K562 (cell line): ENCODE measurements at regions not wholly inside any gene's neighbourhood (a gene's known extent, or its start where the extent isn't known, plus 50 kb on each side); places are given as distances from the start of the nearest gene placed in this dataset.

Experiments
- ATAC-seq: fragments of 200-7000 bp; cut with Tn5 transposase; 3 replicates; pipeline ENCODE4 v1.9.1; 2020; ENCODE audit warnings: moderate library complexity
- BruUV-seq: library from RNA; stranded (reverse); fragments of 400-500 nt; replicated peaks from 2 replicates; lab custom pipeline; 2021; lab: Mats Ljungman, UMichigan
- CTCF ChIA-PET: fragments of 300-600 bp; formaldehyde crosslinking; extraction: SDS; loops from one replicate; lab custom pipeline; 2021; ENCODE audit warnings: low intra/inter-chr PET ratio; lab: Yijun Ruan, JAX
- POLR2A ChIA-PET: fragments of 300-600, 350-650 bp; sonication (Branson Sonifier 250); formaldehyde crosslinking; extraction: SDS; loops from one replicate; lab custom pipeline; 2021; ENCODE audit warnings: antibody characterized with exemption, inconsistent platforms; lab: Yijun Ruan, JAX
- DNase-seq, 4 experiments: peaks; one replicate each; pipeline versions ENCODE4 v3.0.0 to v3.0.0-alpha.2; 2011 to 2018; ENCODE audit warnings: low spot score in 3 of 4, mixed read lengths in 3 of 4; ENCODE audit errors: extremely low read depth in 1 of 4
- FAIRE-seq: peaks from 2 replicates; lab custom pipeline; 2011; peaks lifted over from hg19 to GRCh38; lab: Jason Lieb, UNC
- H2AFZ ChIP-seq: 2 replicates; pipeline ENCODE4 v1.6.0; 2011; ENCODE audit warnings: low read depth, low read length, control low read depth, inconsistent platforms
- H3K27ac ChIP-seq: fragments of 200-600 bp; 3 replicates; pipeline ENCODE4 v1.8.0; 2011; ENCODE audit warnings: low read depth, mild to moderate bottlenecking, control low read depth, inconsistent platforms, low read length, moderate library complexity, mixed read lengths; ENCODE audit errors: extremely low read depth
- H3K27me3 ChIP-seq, 2 experiments: fragments of 300-600 bp in 1 of 2; 2 replicates in 1 of 2; 3 replicates in 1 of 2; pipeline versions ENCODE4 v1.6.0 to v1.8.0; 2011; ENCODE audit warnings: inconsistent platforms in 2 of 2, low read length in 2 of 2, mild to moderate bottlenecking in 1 of 2, mixed read lengths in 1 of 2, moderate library complexity in 1 of 2; ENCODE audit not compliant: control insufficient read depth in 2 of 2, insufficient read depth in 2 of 2
- H3K36me3 ChIP-seq: fragments of 300-600 bp; 3 replicates; pipeline ENCODE4 v1.8.0; 2011; ENCODE audit warnings: mild to moderate bottlenecking, low read length, inconsistent platforms; ENCODE audit not compliant: control insufficient read depth, insufficient read depth
- H3K4me1 ChIP-seq, 2 experiments: fragments of 200-600 bp in 1 of 2; replicated peaks in 1 of 2; 2 replicates in 1 of 2; 3 replicates in 1 of 2; pipeline versions ENCODE4 v1.5.1 to v1.8.0; 2011; ENCODE audit warnings: inconsistent platforms in 2 of 2, low read length in 2 of 2, mild to moderate bottlenecking in 1 of 2, mixed read lengths in 1 of 2, moderate library complexity in 1 of 2; ENCODE audit not compliant: control insufficient read depth in 2 of 2, insufficient read depth in 2 of 2
- H3K4me2 ChIP-seq: 2 replicates; pipeline ENCODE4 v1.6.1; 2011; ENCODE audit warnings: low read length, control low read depth, inconsistent platforms, mixed read lengths; ENCODE audit not compliant: insufficient read depth
- H3K4me3 ChIP-seq: fragments of 200-600 bp; sonication (generic), shearing (Covaris generic); 2 replicates; pipeline ENCODE4 v1.5.1; 2016; ENCODE audit warnings: control low read depth, inconsistent platforms
- H3K79me2 ChIP-seq: fragments of 200-600 bp; 3 replicates; pipeline ENCODE4 v1.8.0; 2011; ENCODE audit warnings: low read length, inconsistent platforms; ENCODE audit not compliant: control insufficient read depth, insufficient read depth
- H3K9ac ChIP-seq, 2 experiments: 2 replicates each; pipeline versions ENCODE4 v1.6.0 to v1.6.1; 2011; ENCODE audit warnings: low read depth in 2 of 2, low read length in 2 of 2, control low read depth in 1 of 2, inconsistent platforms in 1 of 2, mild to moderate bottlenecking in 1 of 2, mixed read lengths in 1 of 2; ENCODE audit not compliant: insufficient read depth in 1 of 2
- H3K9me1 ChIP-seq: one replicate; pipeline ENCODE4 v1.6.0; 2011; ENCODE audit warnings: inconsistent platforms, mild to moderate bottlenecking, low read length, moderate library complexity; ENCODE audit not compliant: control insufficient read depth, insufficient read depth
- H3K9me3 ChIP-seq: replicated peaks from 2 replicates; pipeline ENCODE4 v1.5.1; 2011; ENCODE audit warnings: low read depth, low read length, inconsistent platforms; ENCODE audit not compliant: control insufficient read depth, insufficient read depth
- H4K20me1 ChIP-seq: replicated peaks from 2 replicates; pipeline ENCODE4 v1.6.1; 2011; ENCODE audit warnings: low read length, inconsistent platforms, mixed read lengths; ENCODE audit not compliant: control insufficient read depth, insufficient read depth
- FOS ChIP-seq: IDR thresholded peaks from 3 replicates; pipeline ENCODE4 v1.6.1; 2011; ENCODE audit not compliant: insufficient read length; ENCODE audit errors: extremely low read depth
- GTF2E2 ChIP-seq: fragments of 200-800 bp; sonication (Bioruptor generic); IDR thresholded peaks from 2 replicates; pipeline ENCODE4 v1.6.1; 2016; ENCODE audit warnings: missing genetic modification characterization, missing compliant biosample characterization
- NR0B1 ChIP-seq: fragments of 450-650 bp; IDR thresholded peaks from one replicate; pipeline ENCODE4 v1.6.1; 2018; ENCODE audit warnings: mild to moderate bottlenecking, moderate library complexity; ENCODE audit not compliant: partially characterized antibody
- SETDB1 ChIP-seq: IDR thresholded peaks from one replicate; pipeline ENCODE4 v1.6.1; 2012; ENCODE audit warnings: low read length, control low read depth, inconsistent platforms
- ZEB2 ChIP-seq: fragments of 450-650 bp; IDR thresholded peaks from 2 replicates; pipeline ENCODE4 v1.6.1; 2016
- ZNF239 ChIP-seq: fragments of 250-450 bp; sonication (Bioruptor Pico); IDR thresholded peaks from 2 replicates; pipeline ENCODE4 v1.4.0; 2020; ENCODE audit warnings: mild to moderate bottlenecking
- ZNF740 ChIP-seq, 3 experiments: fragments of 200-800 bp in 1 of 3; sonication (Bioruptor generic) in 1 of 3; sonication (generic) in 1 of 3; formaldehyde crosslinking in 1 of 3; IDR thresholded peaks; 2 replicates each; pipeline versions ENCODE4 v1.6.1 to v1.8.0; 2016 to 2022; ENCODE audit warnings: mild to moderate bottlenecking in 2 of 3, missing compliant biosample characterization in 2 of 3, missing genetic modification characterization in 2 of 3, missing genetic modification reagents in 1 of 3
- WGBS: fragments of 100-300 bp; shearing (Covaris generic); methylation state at CpG from one replicate; pipeline ENCODE4 v1.1.6; 2016; ENCODE audit warnings: low coverage, mixed read lengths; ENCODE audit not compliant: insufficient coverage; ENCODE audit errors: missing lambda C conversion rate; 5-methylcytosine and 5-hydroxymethylcytosine counted together
- in situ Hi-C: fragments of 300-500 bp; cut with MboI; formaldehyde crosslinking; loops from 4 replicates; pipeline ENCODE4 v1.15.0; 2018; ENCODE audit warnings: inconsistent platforms, mixed read lengths
- intact Hi-C: fragments of 100-400 bp; cut with micrococcal nuclease; formaldehyde crosslinking; loops from 2 replicates; pipeline ENCODE4 v1.14.2; 2022
- TF ChIP-seq, protein P1 (sequence below): fragments of 450-650 bp; IDR thresholded peaks from 2 replicates; pipeline ENCODE4 v1.7.0; 2016; ENCODE audit warnings: borderline replicate concordance

DNA sequence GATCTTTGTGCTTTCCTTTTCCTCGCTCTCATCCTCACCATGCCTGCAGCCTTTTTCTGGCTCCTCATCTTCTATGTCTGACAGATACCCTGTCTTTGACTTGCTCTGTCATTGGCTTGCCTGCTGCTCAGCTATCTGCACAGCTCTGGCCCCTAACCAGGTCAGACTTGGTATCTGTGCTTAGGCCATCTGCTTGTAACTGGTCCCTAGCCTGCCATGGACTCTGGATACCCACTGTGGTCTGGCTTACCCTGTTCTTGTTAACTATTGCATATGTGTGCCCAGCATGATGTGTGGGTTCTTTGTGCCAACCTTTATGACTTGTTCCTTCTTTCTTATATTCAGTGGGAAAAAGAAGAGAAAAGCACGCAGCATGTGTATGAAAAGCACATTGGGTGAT lies 109.7 kb upstream of the ROPN1 start:
- H3K4me3 ChIP-seq = no peak overlapping the region
- ChIA-PET CTCF (no interaction called here), POLR2A (no interaction called here)
- in situ Hi-C loops = no loop called here
- H3K9ac ChIP-seq = no peak overlapping the region
- H4K20me1 ChIP-seq = no peaks in the 10 kb centered on the region
- no peaks in the 10 kb centered on the region for H3K9me3 ChIP-seq
- H3K36me3 ChIP-seq = no peaks in the 10 kb centered on the region
- no peak overlapping the region for H3K27ac ChIP-seq
- intact Hi-C loops = no loop called here
- 0% methylated on average over 1 of the region's 2 CpGs for WGBS
- H3K27me3 ChIP-seq = no peaks in the 10 kb centered on the region
- ATAC-seq (no peak), DNase-seq (no peak), FAIRE-seq (no peak)
- H3K4me1 ChIP-seq = no peaks in the 10 kb centered on the region
- no TSS peak for BruUV-seq
- no peak overlapping the region for H2AFZ ChIP-seq
- H3K4me2 ChIP-seq = no peak overlapping the region
- H3K79me2 ChIP-seq = no peaks in the 10 kb centered on the region
- TF ChIP-seq ZEB2 (no peak), SETDB1 (no peak), GTF2E2 (tag) (no peak), FOS (no peak), NR0B1 (no peak), ZNF239 (CRISPR knock-in tag) (no peak), ZNF740 (CRISPR knock-in tag; IDR thresholded peaks at IDR 0.05) (no peak), ZNF740 (tag; IDR thresholded peaks at IDR 0.05) (no peak)
- TF ChIP-seq, protein P1, sequence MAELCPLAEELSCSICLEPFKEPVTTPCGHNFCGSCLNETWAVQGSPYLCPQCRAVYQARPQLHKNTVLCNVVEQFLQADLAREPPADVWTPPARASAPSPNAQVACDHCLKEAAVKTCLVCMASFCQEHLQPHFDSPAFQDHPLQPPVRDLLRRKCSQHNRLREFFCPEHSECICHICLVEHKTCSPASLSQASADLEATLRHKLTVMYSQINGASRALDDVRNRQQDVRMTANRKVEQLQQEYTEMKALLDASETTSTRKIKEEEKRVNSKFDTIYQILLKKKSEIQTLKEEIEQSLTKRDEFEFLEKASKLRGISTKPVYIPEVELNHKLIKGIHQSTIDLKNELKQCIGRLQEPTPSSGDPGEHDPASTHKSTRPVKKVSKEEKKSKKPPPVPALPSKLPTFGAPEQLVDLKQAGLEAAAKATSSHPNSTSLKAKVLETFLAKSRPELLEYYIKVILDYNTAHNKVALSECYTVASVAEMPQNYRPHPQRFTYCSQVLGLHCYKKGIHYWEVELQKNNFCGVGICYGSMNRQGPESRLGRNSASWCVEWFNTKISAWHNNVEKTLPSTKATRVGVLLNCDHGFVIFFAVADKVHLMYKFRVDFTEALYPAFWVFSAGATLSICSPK = no peak
- no peaks in the 10 kb centered on the region for H3K9me1 ChIP-seq
